ENCODE measurements at regions not wholly inside any gene's neighbourhood (a gene's known extent, or its start where the extent isn't known, plus 50 kb on each side); places are given as distances from the start of the nearest gene placed in this dataset.

- no peak for DNase-seq (ENCODE audit: low spot score in 2 of 2, unreplicated experiment in 2 of 2)
- Mint-ChIP-seq H3K36me3 (no peaks in the 10 kb centered on the region), H3K27me3 (ENCODE audit: low read depth) (peaks cover 39% of the 10 kb centered on the region), H3K4me3 (no peak overlapping the region), H3K9me3 (peaks cover 4% of the 10 kb centered on the region), H3K27ac (no peak overlapping the region), H3K4me1 (no peaks in the 10 kb centered on the region)
- TF ChIP-seq CTCF (IDR thresholded peaks at IDR 0.05; ENCODE audit: unreplicated experiment): no peak
Observed at GRCh38 chr3:71972031-71972430, 187.1 kb upstream of the PROK2 start.

GRCh38 chr3:71968544-71968943, 183.6 kb upstream of the PROK2 start:
- Mint-ChIP-seq H3K9me3 (no peaks in the 10 kb centered on the region), H3K27me3 (ENCODE audit: low read depth) (peaks cover 67% of the 10 kb centered on the region), H3K27ac (no peak overlapping the region), H3K4me3 (no peak overlapping the region), H3K36me3 (no peaks in the 10 kb centered on the region), H3K4me1 (no peaks in the 10 kb centered on the region)
- no peak for TF ChIP-seq CTCF (IDR thresholded peaks at IDR 0.05; ENCODE audit: unreplicated experiment)
- no peak for DNase-seq (ENCODE audit: low spot score in 2 of 2, unreplicated experiment in 2 of 2)

GRCh38 chr3:71966185-71966584, 181.2 kb upstream of the PROK2 start:
- no peaks in the 10 kb centered on the region for H3K36me3 Mint-ChIP-seq
- H3K4me3 Mint-ChIP-seq: no peak overlapping the region
- peaks cover 76% of the 10 kb centered on the region for H3K27me3 Mint-ChIP-seq (ENCODE audit: low read depth)

GRCh38 chr3:71964170-71964569, 179.2 kb upstream of the PROK2 start:
- H3K36me3 Mint-ChIP-seq: no peaks in the 10 kb centered on the region
- H3K27me3 Mint-ChIP-seq (ENCODE audit: low read depth): peaks cover 73% of the 10 kb centered on the region
- no peak for TF ChIP-seq CTCF (IDR thresholded peaks at IDR 0.05; ENCODE audit: unreplicated experiment)
- no peak overlapping the region for H3K4me3 Mint-ChIP-seq
- no peaks in the 10 kb centered on the region for H3K9me3 Mint-ChIP-seq
- H3K4me1 Mint-ChIP-seq: no peaks in the 10 kb centered on the region
- no peak overlapping the region for H3K27ac Mint-ChIP-seq
- no peak for DNase-seq (ENCODE audit: low spot score in 2 of 2, unreplicated experiment in 2 of 2)

More at GRCh38 chr3:71966185-71966584, 181.2 kb upstream of the PROK2 start:
- TF ChIP-seq CTCF (IDR thresholded peaks at IDR 0.05; ENCODE audit: unreplicated experiment): no peak
- Mint-ChIP-seq H3K4me1 (no peaks in the 10 kb centered on the region), H3K27ac (no peak overlapping the region), H3K9me3 (no peaks in the 10 kb centered on the region)
- DNase-seq (ENCODE audit: low spot score in 2 of 2, unreplicated experiment in 2 of 2): no peak

GRCh38 chr3:71962561-71963240, 177.8 kb upstream of the PROK2 start:
- no peak for DNase-seq (ENCODE audit: low spot score in 2 of 2, unreplicated experiment in 2 of 2)
- H3K36me3 Mint-ChIP-seq: no peaks in the 10 kb centered on the region
- H3K27me3 Mint-ChIP-seq (ENCODE audit: low read depth): peaks cover 64% of the 10 kb centered on the region
- no peak overlapping the region for H3K4me3 Mint-ChIP-seq
- no peaks in the 10 kb centered on the region for H3K9me3 Mint-ChIP-seq
- no peak for TF ChIP-seq CTCF (IDR thresholded peaks at IDR 0.05; ENCODE audit: unreplicated experiment)
- no peak overlapping the region for H3K27ac Mint-ChIP-seq
- H3K4me1 Mint-ChIP-seq: no peaks in the 10 kb centered on the region
